ENCODE measurements at regions not wholly inside any gene's neighbourhood (a gene's known extent, or its start where the extent isn't known, plus 50 kb on each side); places are given as distances from the start of the nearest gene placed in this dataset.

DNA sequence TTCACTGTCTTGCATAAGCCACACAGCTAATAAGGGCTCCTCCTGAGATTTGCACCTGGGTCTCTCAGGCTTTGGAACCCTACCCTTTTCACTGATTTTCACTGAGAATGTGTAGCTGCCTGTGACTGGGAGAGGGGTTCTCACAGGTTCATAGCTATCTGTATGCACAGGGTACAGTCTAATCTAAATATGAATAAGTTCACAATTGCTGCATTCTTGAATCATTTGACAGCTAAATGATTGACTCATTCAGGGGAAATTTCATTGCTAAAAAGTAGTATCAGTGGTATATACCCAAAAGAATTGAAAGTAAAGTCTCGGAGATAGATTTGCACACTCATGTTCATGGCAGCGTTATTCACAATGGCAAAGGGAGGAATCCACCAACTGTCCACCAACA lies 140.7 kb downstream of the BOD1 start:
- H3K27ac ChIP-seq (replicated peaks) = no peak overlapping the region
- H3K4me3 ChIP-seq = no peak overlapping the region
- no peak for DNase-seq
- intact Hi-C loops (cut with micrococcal nuclease) = no loop called here
- H3K4me1 ChIP-seq = peaks cover 22% of the 10 kb centered on the region
- no peaks in the 10 kb centered on the region for H3K36me3 ChIP-seq
- H3K9me3 ChIP-seq (replicated peaks) = no peaks in the 10 kb centered on the region
- no peak for TF ChIP-seq CTCF (IDR thresholded peaks at IDR 0.05; ENCODE audit: borderline replicate concordance)
- H3K27me3 ChIP-seq (ENCODE audit: low read depth) = no peaks in the 10 kb centered on the region

GRCh38 chr5:173474881-173475287 lies 141.6 kb downstream of the BOD1 start:
- no peak overlapping the region for H3K27ac ChIP-seq (replicated peaks)

GRCh38 chr5:173473288-173473687 lies 143.2 kb downstream of the BOD1 start:
- intact Hi-C loops (cut with micrococcal nuclease) = no loop called here
- no peak for TF ChIP-seq CTCF (IDR thresholded peaks at IDR 0.05; ENCODE audit: borderline replicate concordance)
- Histone ChIP-seq H3K36me3 (no peaks in the 10 kb centered on the region), H3K4me3 (no peak overlapping the region), H3K27ac (replicated peaks) (peak overlapping the region; percentile 87), H3K9me3 (replicated peaks) (no peaks in the 10 kb centered on the region), H3K27me3 (ENCODE audit: low read depth) (no peaks in the 10 kb centered on the region), H3K4me1 (peaks cover 33% of the 10 kb centered on the region)
- no peak for DNase-seq

More at GRCh38 chr5:173474881-173475287, 141.6 kb downstream of the BOD1 start:
- no peaks in the 10 kb centered on the region for H3K36me3 ChIP-seq
- intact Hi-C loops (cut with micrococcal nuclease) = no loop called here
- no peak for TF ChIP-seq CTCF (IDR thresholded peaks at IDR 0.05; ENCODE audit: borderline replicate concordance)
- H3K4me3 ChIP-seq = no peak overlapping the region
- no peaks in the 10 kb centered on the region for H3K9me3 ChIP-seq (replicated peaks)
- DNase-seq = no peak
- H3K27me3 ChIP-seq (ENCODE audit: low read depth) = no peaks in the 10 kb centered on the region
- H3K4me1 ChIP-seq = peaks cover 22% of the 10 kb centered on the region

- H3K4me3 ChIP-seq = no peak overlapping the region
- peak; percentile 41 for DNase-seq
- peak overlapping the region; percentile 87 for H3K27ac ChIP-seq (replicated peaks)
- H3K9me3 ChIP-seq (replicated peaks) = no peaks in the 10 kb centered on the region
- peaks cover 36% of the 10 kb centered on the region for H3K4me1 ChIP-seq
- no peak for TF ChIP-seq CTCF (IDR thresholded peaks at IDR 0.05; ENCODE audit: borderline replicate concordance)
- no peaks in the 10 kb centered on the region for H3K27me3 ChIP-seq (ENCODE audit: low read depth)
- H3K36me3 ChIP-seq = no peaks in the 10 kb centered on the region
- intact Hi-C loops (cut with micrococcal nuclease) = no loop called here
Observed at GRCh38 chr5:173472784-173473278, 143.6 kb downstream of the BOD1 start.

DNA sequence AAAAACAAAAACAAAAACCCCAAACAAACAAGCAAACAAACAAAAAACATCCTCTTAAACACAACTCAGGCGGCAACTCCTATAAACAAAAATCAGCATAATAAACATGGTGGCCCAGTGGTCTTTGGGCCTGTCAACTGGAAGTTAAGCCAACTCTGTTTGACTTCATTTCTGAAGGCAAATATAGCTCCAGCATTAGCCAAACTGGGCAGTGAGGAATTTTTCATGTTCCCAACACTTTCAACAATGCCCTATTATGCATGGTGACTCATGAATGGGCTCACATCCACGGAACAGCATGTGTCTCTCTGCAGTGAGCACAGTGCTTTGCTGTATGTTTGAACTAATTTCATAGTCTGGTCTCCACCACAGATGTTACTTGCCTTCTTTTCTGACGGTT lies 143.9 kb upstream of the STC2 start:
- Histone ChIP-seq H3K36me3 (no peaks in the 10 kb centered on the region), H3K4me3 (no peak overlapping the region), H3K27ac (replicated peaks) (peak overlapping the region; percentile 87), H3K9me3 (replicated peaks) (no peaks in the 10 kb centered on the region), H3K27me3 (ENCODE audit: low read depth) (no peaks in the 10 kb centered on the region), H3K4me1 (peaks cover 36% of the 10 kb centered on the region)
- DNase-seq = peak; percentile 56
- no peak for TF ChIP-seq CTCF (IDR thresholded peaks at IDR 0.05; ENCODE audit: borderline replicate concordance)
- intact Hi-C loops (cut with micrococcal nuclease) = no loop called here
